HepG2 (cell line): ENCODE measurements at regions not wholly inside any gene's neighbourhood (a gene's known extent, or its start where the extent isn't known, plus 50 kb on each side); places are given as distances from the start of the nearest gene placed in this dataset.

Experiments used
- ATAC-seq: fragments of 200-7000 bp; cut with Tn5 transposase; 3 replicates; pipeline ENCODE4 v1.9.1; 2020; ENCODE audit warnings: mild to moderate bottlenecking, moderate library complexity
- BruUV-seq: library from RNA; stranded (reverse); fragments of 400-500 nt; replicated peaks from 2 replicates; lab custom pipeline; 2021; lab: Mats Ljungman, UMichigan
- CTCF ChIA-PET: fragments of 300-600 bp; formaldehyde crosslinking; extraction: SDS; loops from one replicate; lab custom pipeline; 2021; ENCODE audit warnings: low total read pairs, inconsistent platforms, low intra/inter-chr PET ratio; lab: Yijun Ruan, JAX
- POLR2A ChIA-PET: fragments of 350-600 bp; sonication (Branson Sonifier 250); formaldehyde crosslinking; loops from one replicate; lab custom pipeline; 2020; ENCODE audit warnings: antibody characterized with exemption, inconsistent platforms; lab: Yijun Ruan, JAX
- DNase-seq: peaks from one replicate; pipeline ENCODE4 v3.0.0-alpha.2; 2015; ENCODE audit warnings: low spot score
- FAIRE-seq: peaks from 3 replicates; lab custom pipeline; 2011; peaks lifted over from hg19 to GRCh38; lab: Jason Lieb, UNC
- H2AFZ ChIP-seq: one replicate; pipeline ENCODE4 v1.6.1; 2011; ENCODE audit warnings: low read length, inconsistent platforms
- H3K27ac ChIP-seq: fragments of 300-600 bp; 3 replicates; pipeline ENCODE4 v1.8.0; 2011; ENCODE audit warnings: mixed run types, mild to moderate bottlenecking, mixed read lengths, low read length, inconsistent platforms; ENCODE audit not compliant: insufficient read depth; ENCODE audit errors: extremely low read length
- H3K27me3 ChIP-seq, 2 experiments: fragments of 200-600 bp in 1 of 2; 2 replicates in 1 of 2; 3 replicates in 1 of 2; pipeline versions ENCODE4 v1.6.0 to v1.8.0; 2011; ENCODE audit warnings: low read length in 2 of 2, mild to moderate bottlenecking in 2 of 2, moderate library complexity in 2 of 2, inconsistent platforms in 1 of 2; ENCODE audit not compliant: insufficient read depth in 2 of 2, control insufficient read depth in 1 of 2
- H3K36me3 ChIP-seq, 2 experiments: fragments of 200-600 bp in 1 of 2; replicated peaks in 1 of 2; 2 replicates in 1 of 2; 3 replicates in 1 of 2; pipeline versions ENCODE4 v1.5.1 to v1.8.0; 2011; ENCODE audit warnings: low read length in 2 of 2, inconsistent platforms in 1 of 2; ENCODE audit not compliant: insufficient read depth in 2 of 2, control insufficient read depth in 1 of 2
- H3K4me1 ChIP-seq: 2 replicates; pipeline ENCODE4 v1.5.1; 2012; ENCODE audit warnings: low read length, inconsistent platforms; ENCODE audit not compliant: insufficient read depth
- H3K4me2 ChIP-seq: 2 replicates; pipeline ENCODE4 v1.6.0; 2011; ENCODE audit warnings: low read depth, low read length, inconsistent platforms
- H3K4me3 ChIP-seq, 3 experiments: fragments of 200-600 bp in 1 of 3; sonication (generic), shearing (Covaris generic) in 1 of 3; replicated peaks in 1 of 3; 2 replicates each; pipeline ENCODE4 v1.5.1; 2011 to 2016; ENCODE audit warnings: low read length in 3 of 3, inconsistent platforms in 2 of 3, low read depth in 2 of 3, mild to moderate bottlenecking in 2 of 3, control low read depth in 1 of 3, mixed read lengths in 1 of 3; ENCODE audit not compliant: insufficient read depth in 1 of 3
- H3K79me2 ChIP-seq: one replicate; pipeline ENCODE4 v1.6.1; 2011; ENCODE audit warnings: low read length, inconsistent platforms; ENCODE audit not compliant: insufficient read depth
- H3K9ac ChIP-seq: 2 replicates; pipeline ENCODE4 v1.6.0; 2011; ENCODE audit warnings: mild to moderate bottlenecking, low read depth, low read length, inconsistent platforms; ENCODE audit not compliant: insufficient read depth
- H3K9me3 ChIP-seq: 2 replicates; pipeline ENCODE4 v1.5.1; 2012; ENCODE audit warnings: mild to moderate bottlenecking, low read length
- H4K20me1 ChIP-seq: 2 replicates; pipeline ENCODE4 v1.6.0; 2011; ENCODE audit warnings: inconsistent platforms, mild to moderate bottlenecking, low read length, moderate library complexity; ENCODE audit not compliant: insufficient read depth
- CBX2 ChIP-seq, 2 experiments: fragments of 200-600 bp in 1 of 2; sonication (generic); formaldehyde crosslinking in 1 of 2; IDR thresholded peaks; 2 replicates each; pipeline versions ENCODE4 v1.7.0 to v1.8.1; 2018 to 2022; ENCODE audit warnings: low read depth in 2 of 2, low read length in 1 of 2, mild to moderate bottlenecking in 1 of 2, missing genetic modification reagents in 1 of 2
- HES4 ChIP-seq: sonication (generic); formaldehyde crosslinking; IDR thresholded peaks from 2 replicates; pipeline ENCODE4 v1.9.0; 2021; ENCODE audit warnings: mild to moderate bottlenecking, missing genetic modification reagents, borderline replicate concordance
- NKX3-1 ChIP-seq: sonication (generic); formaldehyde crosslinking; IDR thresholded peaks from 2 replicates; pipeline ENCODE4 v1.5.0; 2020; ENCODE audit warnings: missing genetic modification reagents
- ZBTB8A ChIP-seq: sonication (generic); formaldehyde crosslinking; IDR thresholded peaks from 2 replicates; pipeline ENCODE4 v1.4.0; 2020; ENCODE audit warnings: mild to moderate bottlenecking, low read depth, missing genetic modification reagents, borderline replicate concordance
- ZNF138 ChIP-seq: sonication (generic); formaldehyde crosslinking; IDR thresholded peaks from 2 replicates; pipeline ENCODE4 v1.5.0; 2020; ENCODE audit warnings: mild to moderate bottlenecking, low read depth, missing genetic modification reagents
- ZNF232 ChIP-seq: sonication (generic); formaldehyde crosslinking; IDR thresholded peaks from 2 replicates; pipeline ENCODE4 v1.4.0; 2020; ENCODE audit warnings: missing genetic modification reagents, borderline replicate concordance
- ZNF430 ChIP-seq: sonication (generic); formaldehyde crosslinking; IDR thresholded peaks from 2 replicates; pipeline ENCODE4 v1.9.0; 2021; ENCODE audit warnings: mild to moderate bottlenecking, missing genetic modification reagents
- ZNF556 ChIP-seq: sonication (generic); formaldehyde crosslinking; IDR thresholded peaks from 2 replicates; pipeline ENCODE4 v1.4.0; 2020; ENCODE audit warnings: mild to moderate bottlenecking, missing genetic modification reagents, borderline replicate concordance
- ZNF569 ChIP-seq: sonication (generic); formaldehyde crosslinking; IDR thresholded peaks from 2 replicates; pipeline ENCODE4 v1.5.0; 2020; ENCODE audit warnings: mild to moderate bottlenecking, missing genetic modification reagents, moderate library complexity, borderline replicate concordance
- WGBS: methylation state at CpG from one replicate; pipeline ENCODE4 v1.1.6; 2017; ENCODE audit warnings: low lambda C conversion rate; 5-methylcytosine and 5-hydroxymethylcytosine counted together
- in situ Hi-C: cut with HindIII; loops from 2 replicates; pipeline ENCODE4 v1.10.0; 2017; ENCODE audit warnings: low pct_unique_long_range_greater_than_20kb; ENCODE audit not compliant: extremely low pct_ligation_motif_present
- intact Hi-C: fragments of 100-400 bp; cut with micrococcal nuclease; formaldehyde crosslinking; loops from one replicate; pipeline ENCODE4 v1.10.0; 2022; ENCODE audit not compliant: unreplicated experiment
- TF ChIP-seq, protein P1 (sequence below): sonication (generic); formaldehyde crosslinking; IDR thresholded peaks from 2 replicates; pipeline ENCODE4 v1.4.0; 2020; ENCODE audit warnings: missing genetic modification reagents; ENCODE audit errors: not compliant biosample characterization
- TF ChIP-seq, protein P2 (sequence below), 2 experiments: fragments of 450-650 bp in 1 of 2; sonication (generic) in 1 of 2; formaldehyde crosslinking in 1 of 2; IDR thresholded peaks; 2 replicates each; pipeline versions ENCODE4 v1.6.1 to v1.8.0; 2016 to 2022; ENCODE audit warnings: antibody characterized with exemption in 1 of 2, mild to moderate bottlenecking in 1 of 2, missing genetic modification reagents in 1 of 2

DNA sequence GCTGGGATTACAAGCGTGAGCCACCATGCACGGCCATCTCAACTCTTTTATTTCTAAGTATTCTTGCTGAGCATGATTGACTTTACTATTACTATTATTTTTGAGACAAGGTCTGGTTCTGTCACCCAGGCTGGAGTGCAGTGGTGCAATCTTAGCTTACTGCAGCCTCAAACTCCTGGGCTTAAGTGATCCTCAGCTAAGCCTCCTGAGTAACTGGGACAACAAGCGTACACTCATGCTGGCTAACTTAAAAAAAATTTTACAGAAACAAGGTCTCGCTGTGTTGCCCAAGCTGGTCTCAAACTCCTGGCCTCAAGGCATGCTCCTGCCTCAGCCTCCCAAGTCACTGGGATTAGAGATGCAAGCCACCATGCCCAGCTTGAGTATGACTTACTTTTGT lies 443.7 kb downstream of the ARHGEF28 start (continued):
- TF ChIP-seq NKX3-1 (CRISPR knock-in tag): no peak

DNA sequence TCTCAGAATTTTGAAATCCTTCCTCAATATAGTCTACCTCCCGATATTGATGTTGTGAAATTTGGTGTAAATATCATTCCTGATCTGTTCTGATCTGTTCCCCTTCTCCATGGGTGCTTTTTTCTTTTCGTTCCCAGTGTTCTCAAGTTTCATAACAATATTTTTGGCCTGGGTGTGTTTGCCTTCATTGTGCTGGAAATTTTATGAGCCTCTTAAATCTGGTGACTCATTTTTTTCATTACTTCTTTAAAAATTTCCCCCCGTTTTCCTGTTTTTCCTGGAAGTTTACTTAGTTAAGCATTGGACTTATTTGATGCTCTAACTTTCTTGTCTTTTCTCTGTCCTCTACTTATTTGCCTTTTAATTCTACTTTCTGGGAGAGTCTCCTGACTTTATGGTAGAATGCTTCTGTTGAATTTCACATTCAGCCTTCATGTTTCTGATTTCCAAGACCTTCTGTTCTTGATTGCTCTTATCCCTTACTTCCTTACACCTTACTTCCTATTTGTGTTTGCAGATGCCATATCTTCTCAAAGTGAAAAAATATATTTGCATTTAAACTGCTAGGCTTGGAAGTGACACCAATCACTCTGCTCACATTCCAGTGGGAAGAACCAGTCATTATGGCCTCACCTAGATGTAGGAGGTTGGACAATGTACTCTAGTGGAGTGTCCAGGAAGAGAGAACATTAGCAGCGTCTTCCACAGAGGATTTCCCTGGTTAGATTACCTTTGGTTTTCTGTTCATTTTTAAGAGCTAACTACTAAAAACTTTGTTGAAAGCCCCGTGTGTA lies 441.9 kb downstream of the ARHGEF28 start:
- BruUV-seq: no TSS peak
- 0 out of 2 replicates have a peak, but pooled peaks cover 6% of the 10 kb centered on the region for H3K4me1 ChIP-seq
- no peaks in the 10 kb centered on the region for H3K9me3 ChIP-seq
- intact Hi-C loops: no loop called here
- in situ Hi-C loops: no loop called here
- no peaks in the 10 kb centered on the region for H4K20me1 ChIP-seq
- no peak overlapping the region for H3K9ac ChIP-seq
- 19% methylated on average over 5 of the region's 5 CpGs for WGBS
- no peaks in the 10 kb centered on the region for H3K79me2 ChIP-seq
- no peak overlapping the region for H2AFZ ChIP-seq
- CTCF ChIA-PET: no interaction called here
- DNase-seq: no peak
- H3K4me3 ChIP-seq: no peak overlapping the region
- 0 out of 5 replicates have a peak, but pooled peaks cover 0 to 7% of the 10 kb centered on the region in 2 experiments for H3K27me3 ChIP-seq
- H3K4me2 ChIP-seq: no peak overlapping the region
- POLR2A ChIA-PET: no interaction called here
- no peak for ATAC-seq
- no peak for FAIRE-seq
- H3K36me3 ChIP-seq: no peaks in the 10 kb centered on the region
- H3K27ac ChIP-seq: no peak overlapping the region
- TF ChIP-seq CBX2 (IDR thresholded peaks at IDR 0.05; ENCODE audit: low read depth, low read length): no peak
- TF ChIP-seq CBX2 (CRISPR knock-in tag; IDR thresholded peaks at IDR 0.05; ENCODE audit: low read depth): no peak
- no peak for TF ChIP-seq ZNF569 (CRISPR knock-in tag)
- TF ChIP-seq, protein P1, sequence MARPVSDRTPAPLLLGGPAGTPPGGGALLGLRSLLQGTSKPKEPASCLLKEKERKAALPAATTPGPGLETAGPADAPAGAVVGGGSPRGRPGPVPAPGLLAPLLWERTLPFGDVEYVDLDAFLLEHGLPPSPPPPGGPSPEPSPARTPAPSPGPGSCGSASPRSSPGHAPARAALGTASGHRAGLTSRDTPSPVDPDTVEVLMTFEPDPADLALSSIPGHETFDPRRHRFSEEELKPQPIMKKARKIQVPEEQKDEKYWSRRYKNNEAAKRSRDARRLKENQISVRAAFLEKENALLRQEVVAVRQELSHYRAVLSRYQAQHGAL (CRISPR knock-in tag): no peak
- no peak for TF ChIP-seq HES4 (CRISPR knock-in tag)
- TF ChIP-seq ZNF232: no peak
- TF ChIP-seq ZNF556 (CRISPR knock-in tag): no peak
- no peak for TF ChIP-seq ZBTB8A (CRISPR knock-in tag)
- no peak for TF ChIP-seq ZNF430 (CRISPR knock-in tag)
- TF ChIP-seq ZNF138 (CRISPR knock-in tag): no peak
- TF ChIP-seq, protein P2, sequence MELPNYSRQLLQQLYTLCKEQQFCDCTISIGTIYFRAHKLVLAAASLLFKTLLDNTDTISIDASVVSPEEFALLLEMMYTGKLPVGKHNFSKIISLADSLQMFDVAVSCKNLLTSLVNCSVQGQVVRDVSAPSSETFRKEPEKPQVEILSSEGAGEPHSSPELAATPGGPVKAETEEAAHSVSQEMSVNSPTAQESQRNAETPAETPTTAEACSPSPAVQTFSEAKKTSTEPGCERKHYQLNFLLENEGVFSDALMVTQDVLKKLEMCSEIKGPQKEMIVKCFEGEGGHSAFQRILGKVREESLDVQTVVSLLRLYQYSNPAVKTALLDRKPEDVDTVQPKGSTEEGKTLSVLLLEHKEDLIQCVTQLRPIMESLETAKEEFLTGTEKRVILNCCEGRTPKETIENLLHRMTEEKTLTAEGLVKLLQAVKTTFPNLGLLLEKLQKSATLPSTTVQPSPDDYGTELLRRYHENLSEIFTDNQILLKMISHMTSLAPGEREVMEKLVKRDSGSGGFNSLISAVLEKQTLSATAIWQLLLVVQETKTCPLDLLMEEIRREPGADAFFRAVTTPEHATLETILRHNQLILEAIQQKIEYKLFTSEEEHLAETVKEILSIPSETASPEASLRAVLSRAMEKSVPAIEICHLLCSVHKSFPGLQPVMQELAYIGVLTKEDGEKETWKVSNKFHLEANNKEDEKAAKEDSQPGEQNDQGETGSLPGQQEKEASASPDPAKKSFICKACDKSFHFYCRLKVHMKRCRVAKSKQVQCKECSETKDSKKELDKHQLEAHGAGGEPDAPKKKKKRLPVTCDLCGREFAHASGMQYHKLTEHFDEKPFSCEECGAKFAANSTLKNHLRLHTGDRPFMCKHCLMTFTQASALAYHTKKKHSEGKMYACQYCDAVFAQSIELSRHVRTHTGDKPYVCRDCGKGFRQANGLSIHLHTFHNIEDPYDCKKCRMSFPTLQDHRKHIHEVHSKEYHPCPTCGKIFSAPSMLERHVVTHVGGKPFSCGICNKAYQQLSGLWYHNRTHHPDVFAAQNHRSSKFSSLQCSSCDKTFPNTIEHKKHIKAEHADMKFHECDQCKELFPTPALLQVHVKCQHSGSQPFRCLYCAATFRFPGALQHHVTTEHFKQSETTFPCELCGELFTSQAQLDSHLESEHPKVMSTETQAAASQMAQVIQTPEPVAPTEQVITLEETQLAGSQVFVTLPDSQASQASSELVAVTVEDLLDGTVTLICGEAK (IDR thresholded peaks at IDR 0.05): no peak
- TF ChIP-seq, protein P2 (CRISPR knock-in tag; IDR thresholded peaks at IDR 0.05): no peak
